ENCODE measurements at regions not wholly inside any gene's neighbourhood (a gene's known extent, or its start where the extent isn't known, plus 50 kb on each side); places are given as distances from the start of the nearest gene placed in this dataset.

- TF ChIP-seq CTCF (IDR thresholded peaks at IDR 0.05), result no peak
- TF ChIP-seq POLR2A (IDR thresholded peaks at IDR 0.05), result no peak
Observed at GRCh38 chr14:96673706-96674105, 123.5 kb upstream of the VRK1 start.
